Activated T-helper 2 cell treated with anti-CD3 and anti-CD28 coated beads, Interferon-gamma antibody, Interleukin-2, Interleukin-4, amounts not matched to agents 10 μg/mL and 5 μg/mL and 100 μg/mL, durations not matched to agents 14 hours and 24 hours and 36 hours (primary cell): ENCODE measurements at regions not wholly inside any gene's neighbourhood (a gene's known extent, or its start where the extent isn't known, plus 50 kb on each side); places are given as distances from the start of the nearest gene placed in this dataset.

ENCODE experiments used
- DNase-seq: peaks from one replicate; pipeline ENCODE4 v3.0.0; 2021; ENCODE audit warnings: low spot score
- H3K27ac Mint-ChIP-seq: one replicate; pipeline ENCODE4 v1.8.0; 2021; ENCODE audit warnings: mixed read lengths
- H3K27me3 Mint-ChIP-seq: one replicate; pipeline ENCODE4 v1.8.0; 2021; ENCODE audit warnings: low read depth, mixed read lengths
- H3K36me3 Mint-ChIP-seq: one replicate; pipeline ENCODE4 v1.8.0; 2021; ENCODE audit warnings: low read depth, mixed read lengths
- H3K4me1 Mint-ChIP-seq: one replicate; pipeline ENCODE4 v1.8.0; 2021; ENCODE audit warnings: low read depth, mixed read lengths
- H3K4me3 Mint-ChIP-seq: one replicate; pipeline ENCODE4 v1.8.0; 2021; ENCODE audit warnings: low read depth, mild to moderate bottlenecking, moderate library complexity, mixed read lengths
- H3K9me3 Mint-ChIP-seq: one replicate; pipeline ENCODE4 v1.8.0; 2021; ENCODE audit warnings: mixed read lengths
- intact Hi-C: fragments of 100-400 bp; cut with micrococcal nuclease; formaldehyde crosslinking; loops from one replicate; pipeline ENCODE4 v1.15.1; 2023

DNA sequence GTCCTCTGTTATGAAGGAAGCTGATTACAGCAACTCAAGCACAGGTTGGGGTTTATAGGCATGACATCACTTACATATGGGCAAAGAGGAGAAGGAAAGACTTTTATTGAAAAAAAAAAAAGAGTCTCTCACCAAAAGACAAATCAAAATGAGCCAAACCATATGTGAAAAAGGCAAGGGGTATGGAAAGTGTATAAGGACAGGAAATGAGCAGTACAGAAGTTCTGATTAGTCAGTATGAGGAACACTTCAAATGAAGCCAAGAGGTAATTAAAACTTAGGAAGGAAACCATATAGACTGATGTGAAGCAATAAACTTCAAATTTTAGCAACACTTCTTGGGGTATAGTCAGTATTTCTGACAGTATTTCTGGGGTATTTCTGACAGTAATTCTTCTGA, 1372.6 kb downstream of the CDH11 start:
- H3K9me3 Mint-ChIP-seq, result peaks cover 60% of the 10 kb centered on the region

DNA sequence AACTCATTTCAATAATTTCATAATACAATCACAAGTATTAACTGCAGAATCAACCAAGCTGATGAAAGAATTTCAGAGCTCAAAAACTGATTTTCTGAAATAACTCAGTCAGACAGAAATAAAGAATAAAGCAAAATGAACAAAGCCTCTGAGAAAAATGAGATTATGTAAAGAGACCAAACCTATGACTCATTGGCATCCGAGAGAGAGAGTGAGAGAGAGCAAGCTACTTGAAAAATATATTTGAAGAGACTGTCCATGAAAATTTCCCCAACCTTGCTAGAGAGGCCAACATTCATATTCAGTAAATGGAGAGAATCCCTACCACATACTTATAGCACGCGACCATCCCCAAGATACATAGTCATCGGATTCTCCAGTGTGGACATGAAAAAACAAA, 1376.4 kb downstream of the CDH11 start:
- no peak overlapping the region for H3K4me3 Mint-ChIP-seq
- intact Hi-C loops, result no loop called here
- H3K36me3 Mint-ChIP-seq, result no peaks in the 10 kb centered on the region
- H3K27ac Mint-ChIP-seq, result no peak overlapping the region
- no peaks in the 10 kb centered on the region for H3K4me1 Mint-ChIP-seq
- DNase-seq, result no peak
- peaks cover 62% of the 10 kb centered on the region for H3K9me3 Mint-ChIP-seq
- no peaks in the 10 kb centered on the region for H3K27me3 Mint-ChIP-seq

More for the DNA sequence above, 1372.6 kb downstream of the CDH11 start:
- Mint-ChIP-seq H3K4me3 (no peak overlapping the region), H3K27ac (no peak overlapping the region), H3K27me3 (no peaks in the 10 kb centered on the region), H3K4me1 (no peaks in the 10 kb centered on the region), H3K36me3 (no peaks in the 10 kb centered on the region)
- no peak for DNase-seq
- intact Hi-C loops, result no loop called here

DNA sequence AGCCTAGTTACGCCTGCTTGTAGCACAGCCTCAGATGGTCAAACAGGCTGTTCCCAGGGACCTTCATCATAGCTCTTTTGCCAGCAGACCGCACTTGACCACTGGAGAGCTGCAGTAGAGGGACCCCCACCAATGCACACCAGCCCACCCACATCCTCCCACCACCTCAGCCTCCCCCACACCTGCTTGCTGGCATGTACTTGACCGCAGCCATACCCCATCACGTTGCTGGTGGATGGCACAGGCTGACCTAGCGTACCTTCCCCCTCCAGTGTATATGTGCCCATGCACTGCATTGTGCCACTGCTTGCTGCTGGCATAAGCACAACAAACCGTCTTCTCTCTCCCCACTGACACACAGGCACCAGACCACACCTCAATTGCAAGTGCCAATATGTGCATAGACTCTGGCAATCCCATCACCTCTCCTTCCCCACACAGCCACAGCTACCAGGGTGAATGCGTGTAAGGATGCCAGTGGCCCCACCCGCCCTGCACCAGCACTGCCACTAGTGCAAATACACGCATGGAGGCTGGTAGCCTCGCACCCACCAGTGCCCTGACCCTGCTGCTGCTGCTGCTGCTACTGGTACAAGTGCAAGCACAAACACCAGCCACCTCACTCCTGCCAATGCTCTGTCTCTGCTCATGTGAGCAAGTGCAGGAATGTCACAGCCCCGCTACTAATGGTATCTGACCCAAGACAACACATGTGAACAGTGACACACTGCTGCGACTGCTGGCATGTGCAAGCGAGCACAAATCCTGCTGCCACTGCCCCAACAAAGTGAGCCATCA, 1377.6 kb downstream of the CDH11 start:
- Mint-ChIP-seq H3K4me1 (no peaks in the 10 kb centered on the region), H3K27me3 (no peaks in the 10 kb centered on the region), H3K9me3 (peaks cover 52% of the 10 kb centered on the region), H3K36me3 (no peaks in the 10 kb centered on the region), H3K27ac (no peak overlapping the region), H3K4me3 (no peak overlapping the region)
- DNase-seq, result no peak
- intact Hi-C loops, result no loop called here

DNA sequence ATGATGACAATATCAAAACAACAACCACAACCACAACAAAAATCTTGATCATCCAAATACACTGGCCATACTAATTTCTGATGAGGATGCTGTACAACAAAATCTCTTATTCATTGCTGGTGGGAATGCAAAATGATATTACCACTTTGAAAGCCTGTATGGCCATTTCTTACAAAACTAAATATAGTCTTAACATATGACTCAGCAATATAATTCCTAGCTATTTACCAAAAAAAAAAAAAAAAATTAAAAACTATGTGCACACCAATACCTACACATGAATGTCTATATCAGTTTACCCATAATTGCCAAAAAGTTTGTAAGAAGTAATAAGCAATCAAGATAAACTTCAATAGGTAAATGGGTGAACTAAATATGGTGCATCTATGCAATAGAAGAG, 1379.7 kb downstream of the CDH11 start:
- H3K27ac Mint-ChIP-seq, result no peak overlapping the region
- H3K36me3 Mint-ChIP-seq, result no peaks in the 10 kb centered on the region
- H3K9me3 Mint-ChIP-seq, result peaks cover 51% of the 10 kb centered on the region
- H3K4me1 Mint-ChIP-seq, result no peaks in the 10 kb centered on the region
- intact Hi-C loops, result no loop called here
- DNase-seq, result no peak
- H3K4me3 Mint-ChIP-seq, result no peak overlapping the region
- H3K27me3 Mint-ChIP-seq, result no peaks in the 10 kb centered on the region

DNA sequence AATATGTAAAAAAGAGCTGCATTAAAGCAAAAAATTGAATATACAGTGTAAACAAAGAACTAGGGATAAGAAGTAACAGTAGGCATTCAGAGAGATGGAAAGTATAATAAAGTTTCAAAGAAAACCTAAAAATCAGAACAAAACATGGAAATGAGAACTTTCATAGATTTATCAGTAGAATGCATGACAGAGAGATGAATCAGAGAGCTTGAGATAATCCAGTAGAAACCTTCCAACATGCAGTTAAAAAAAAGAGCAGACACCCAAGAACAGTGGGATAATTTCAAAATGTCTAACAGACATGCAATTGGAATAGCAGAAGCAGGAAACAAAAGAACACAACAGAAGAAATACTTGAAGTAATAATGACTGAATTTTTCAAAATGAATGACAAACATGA, 1384.2 kb downstream of the CDH11 start:
- H3K27ac Mint-ChIP-seq, result no peak overlapping the region
- H3K4me3 Mint-ChIP-seq, result no peak overlapping the region
- DNase-seq, result no peak
- peaks cover 41% of the 10 kb centered on the region for H3K9me3 Mint-ChIP-seq
- no peaks in the 10 kb centered on the region for H3K4me1 Mint-ChIP-seq
- H3K36me3 Mint-ChIP-seq, result no peaks in the 10 kb centered on the region
- intact Hi-C loops, result no loop called here
- no peaks in the 10 kb centered on the region for H3K27me3 Mint-ChIP-seq

DNA sequence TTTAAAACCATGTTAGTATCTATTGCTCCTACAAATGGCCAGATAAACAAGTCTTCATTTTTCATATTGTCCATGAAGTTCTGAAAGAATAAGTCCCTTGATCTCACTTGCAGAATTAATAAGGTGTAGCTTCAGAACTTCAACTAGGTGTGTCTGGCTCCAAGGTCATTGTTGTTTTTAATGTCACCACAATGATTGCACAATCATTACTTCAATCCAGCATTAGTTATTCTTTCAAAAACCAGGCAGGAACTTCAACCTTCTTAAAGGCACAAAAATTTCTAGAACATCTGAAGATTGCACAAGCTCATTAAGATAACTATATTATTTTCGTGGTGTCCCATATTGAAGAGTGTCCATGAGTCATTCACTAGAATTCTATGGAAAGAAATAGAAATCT, 1386.4 kb downstream of the CDH11 start:
- Mint-ChIP-seq H3K4me1 (no peaks in the 10 kb centered on the region), H3K4me3 (no peak overlapping the region), H3K27me3 (no peaks in the 10 kb centered on the region), H3K36me3 (no peaks in the 10 kb centered on the region), H3K9me3 (peaks cover 47% of the 10 kb centered on the region), H3K27ac (no peak overlapping the region)
- intact Hi-C loops, result no loop called here
- no peak for DNase-seq

DNA sequence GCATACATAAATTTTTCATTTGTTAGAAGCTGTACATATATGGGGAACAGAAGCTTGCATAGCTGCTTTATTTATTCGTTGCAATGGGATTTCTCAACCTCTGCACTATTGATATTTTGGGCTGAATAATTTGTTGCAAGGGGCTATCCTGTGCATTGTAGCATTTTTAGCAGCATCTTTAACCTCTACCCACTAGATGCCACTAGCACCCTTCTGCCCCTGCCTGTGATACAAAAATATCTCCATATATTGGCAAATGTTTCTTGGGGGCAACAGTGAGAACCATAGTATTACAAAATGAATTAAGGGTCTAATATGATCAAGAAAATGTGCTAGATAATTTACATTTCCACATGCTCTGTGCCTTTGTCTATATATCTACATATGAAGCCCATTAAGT, 1401.0 kb downstream of the CDH11 start:
- intact Hi-C loops, result no loop called here
- Mint-ChIP-seq H3K27ac (no peak overlapping the region), H3K27me3 (no peaks in the 10 kb centered on the region), H3K4me3 (no peak overlapping the region), H3K9me3 (peaks cover 43% of the 10 kb centered on the region), H3K4me1 (no peaks in the 10 kb centered on the region), H3K36me3 (no peaks in the 10 kb centered on the region)
- DNase-seq, result no peak

DNA sequence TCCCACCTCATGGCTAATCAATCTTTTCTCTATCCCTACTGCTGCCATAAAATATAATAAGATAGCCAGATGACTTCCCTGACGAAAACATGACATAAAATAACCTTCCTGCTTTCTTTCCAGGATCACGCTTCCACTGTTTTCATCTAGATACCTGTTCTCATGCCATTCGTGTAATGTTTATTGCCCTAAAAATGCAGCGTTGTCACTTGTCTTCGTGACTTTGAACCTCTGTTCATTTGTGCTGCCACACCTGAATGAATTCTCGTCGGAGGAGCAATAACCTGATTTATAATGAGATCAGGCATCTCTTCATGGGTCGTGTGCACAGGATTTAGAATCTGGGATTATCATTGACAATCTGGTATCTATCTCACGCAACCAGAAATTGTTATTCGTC, 1401.9 kb downstream of the CDH11 start:
- intact Hi-C loops, result no loop called here
- DNase-seq, result no peak
- Mint-ChIP-seq H3K4me3 (no peak overlapping the region), H3K4me1 (no peaks in the 10 kb centered on the region), H3K27ac (no peak overlapping the region), H3K27me3 (no peaks in the 10 kb centered on the region), H3K9me3 (peaks cover 41% of the 10 kb centered on the region), H3K36me3 (no peaks in the 10 kb centered on the region)

DNA sequence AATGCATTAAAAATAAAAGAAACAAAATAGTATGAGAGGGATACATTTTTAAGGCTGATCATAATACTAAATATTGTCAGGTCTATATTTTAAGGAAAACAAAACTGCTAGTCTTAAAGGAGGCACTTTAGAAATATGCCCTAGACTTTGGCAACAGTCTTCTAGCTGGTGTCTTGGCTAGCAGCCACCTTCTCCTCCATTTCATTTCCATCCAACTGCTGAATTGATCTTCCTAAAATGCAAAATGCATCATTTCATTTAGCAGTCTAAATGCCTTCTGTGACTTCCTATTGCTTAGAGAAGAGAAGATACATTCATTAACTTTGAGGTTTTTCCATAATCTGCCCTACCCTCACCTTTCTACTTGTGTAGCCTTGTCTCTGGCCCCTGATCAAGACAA, 1404.1 kb downstream of the CDH11 start:
- intact Hi-C loops, result no loop called here
- Mint-ChIP-seq H3K4me3 (no peak overlapping the region), H3K36me3 (no peaks in the 10 kb centered on the region), H3K27me3 (no peaks in the 10 kb centered on the region), H3K9me3 (peaks cover 45% of the 10 kb centered on the region), H3K4me1 (no peaks in the 10 kb centered on the region), H3K27ac (no peak overlapping the region)
- DNase-seq, result no peak

DNA sequence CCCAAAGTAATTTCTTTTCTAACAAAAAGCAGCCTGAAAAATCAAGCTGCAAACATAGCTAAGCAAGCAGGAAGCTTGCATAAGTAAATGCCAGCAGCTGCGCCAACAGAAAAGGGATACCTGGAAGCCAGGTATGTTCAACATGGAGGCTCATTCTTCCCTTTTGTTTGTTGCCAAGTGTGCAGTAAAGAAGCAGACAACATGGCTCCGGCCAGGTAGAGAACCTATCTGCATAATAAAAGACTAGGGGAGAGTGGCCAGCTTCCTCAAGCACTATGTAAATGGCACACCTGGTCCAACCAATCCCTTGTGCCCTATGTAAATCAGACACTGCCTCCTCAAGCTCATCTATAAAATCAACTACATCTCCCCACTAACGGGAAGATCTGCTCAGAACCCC, 1407.0 kb downstream of the CDH11 start:
- no peak overlapping the region for H3K4me3 Mint-ChIP-seq
- no peaks in the 10 kb centered on the region for H3K36me3 Mint-ChIP-seq
- no peaks in the 10 kb centered on the region for H3K4me1 Mint-ChIP-seq
- no peak overlapping the region for H3K27ac Mint-ChIP-seq
- H3K9me3 Mint-ChIP-seq, result peaks cover 35% of the 10 kb centered on the region
- H3K27me3 Mint-ChIP-seq, result no peaks in the 10 kb centered on the region
- intact Hi-C loops, result no loop called here
- no peak for DNase-seq

DNA sequence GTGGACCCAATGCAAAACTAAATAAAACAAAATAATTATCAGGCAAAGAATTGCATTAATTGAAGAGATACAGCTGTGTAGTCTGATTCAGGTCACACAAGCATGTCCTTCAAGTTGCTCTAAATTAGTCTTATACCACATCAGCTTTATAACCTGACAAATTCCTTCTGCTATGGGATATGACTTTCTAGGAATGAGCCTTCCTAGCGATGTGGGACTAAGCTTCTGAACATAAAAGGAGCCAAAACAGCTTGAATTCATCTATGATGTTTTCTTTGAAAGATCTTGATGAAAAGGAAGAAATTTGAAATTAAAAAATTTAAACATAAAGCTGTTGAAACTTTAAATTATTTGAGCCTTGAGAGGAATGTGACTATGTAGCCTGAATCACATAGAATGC, 1409.1 kb downstream of the CDH11 start:
- H3K27ac Mint-ChIP-seq, result no peak overlapping the region

DNA sequence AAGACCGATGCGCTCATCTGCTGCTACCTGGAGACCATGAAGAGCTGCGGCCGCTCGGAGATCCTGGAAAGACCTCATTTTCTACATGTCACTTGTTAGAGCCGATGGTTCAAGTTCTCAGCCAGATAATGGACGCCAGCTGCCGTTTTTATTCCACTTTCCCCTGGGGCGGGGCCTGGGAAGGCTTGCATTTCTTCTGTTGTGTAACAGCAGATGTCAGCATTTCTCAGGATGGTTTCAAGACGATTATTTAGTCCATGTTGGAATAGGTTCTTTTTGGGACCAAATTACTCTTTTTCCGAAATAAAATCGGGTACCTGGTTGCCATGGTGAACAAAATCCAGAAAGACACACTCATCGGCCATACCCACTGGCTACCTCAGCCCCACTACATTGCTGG, 1418.3 kb downstream of the CDH11 start:
- DNase-seq, result no peak
- H3K27me3 Mint-ChIP-seq, result no peaks in the 10 kb centered on the region
- no peak overlapping the region for H3K27ac Mint-ChIP-seq
- H3K36me3 Mint-ChIP-seq, result no peaks in the 10 kb centered on the region
- H3K4me1 Mint-ChIP-seq, result no peaks in the 10 kb centered on the region
- peaks cover 57% of the 10 kb centered on the region for H3K9me3 Mint-ChIP-seq
- H3K4me3 Mint-ChIP-seq, result no peak overlapping the region
- intact Hi-C loops, result no loop called here

More for the DNA sequence above, 1409.1 kb downstream of the CDH11 start:
- intact Hi-C loops, result no loop called here
- DNase-seq, result no peak
- Mint-ChIP-seq H3K4me1 (no peaks in the 10 kb centered on the region), H3K36me3 (no peaks in the 10 kb centered on the region), H3K4me3 (no peak overlapping the region), H3K27me3 (no peaks in the 10 kb centered on the region), H3K9me3 (peaks cover 41% of the 10 kb centered on the region)

DNA sequence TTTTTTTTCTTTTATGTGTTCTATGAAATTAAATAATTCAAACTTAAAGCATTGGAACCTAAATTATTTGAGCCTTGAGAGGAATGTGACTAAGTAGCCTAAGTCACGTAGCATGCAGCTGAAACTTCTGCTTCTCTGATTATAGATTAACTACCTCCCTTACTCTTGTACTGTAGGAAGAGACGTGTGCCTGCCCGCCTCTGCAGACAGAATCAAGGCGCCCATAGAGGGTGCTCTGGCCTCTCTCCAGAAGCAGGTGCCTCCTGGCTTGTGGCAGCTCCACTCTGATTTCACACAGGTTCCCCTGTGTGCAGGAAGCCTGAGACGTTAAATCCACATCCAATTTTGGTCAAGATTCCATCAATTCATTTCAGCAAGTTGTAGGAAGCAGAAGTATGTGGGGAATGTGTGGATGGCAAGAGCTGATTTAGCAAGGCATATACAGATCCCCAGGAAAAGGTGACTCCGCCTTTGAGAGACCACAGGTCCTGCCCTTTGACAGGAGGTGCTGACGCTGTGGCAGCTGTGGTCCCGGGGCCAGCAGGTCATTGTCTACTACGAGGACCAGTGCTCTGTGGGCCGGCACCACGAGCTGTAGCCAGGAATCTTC, 1418.8 kb downstream of the CDH11 start:
- H3K27ac Mint-ChIP-seq, result no peak overlapping the region
- no peak for DNase-seq
- H3K36me3 Mint-ChIP-seq, result no peaks in the 10 kb centered on the region
- H3K4me1 Mint-ChIP-seq, result no peaks in the 10 kb centered on the region
- no peaks in the 10 kb centered on the region for H3K27me3 Mint-ChIP-seq
- peaks cover 56% of the 10 kb centered on the region for H3K9me3 Mint-ChIP-seq
- H3K4me3 Mint-ChIP-seq, result no peak overlapping the region
- intact Hi-C loops, result no loop called here
